ENCODE measurements at regions not wholly inside any gene's neighbourhood (a gene's known extent, or its start where the extent isn't known, plus 50 kb on each side); places are given as distances from the start of the nearest gene placed in this dataset.
"Not testable (repeated sequence)": the region's sequence is repeated elsewhere in the genome, so short reads cannot be mapped to it uniquely, and the experiment has no call there.

GRCh38 chr5:99445805-99446204, 517.0 kb upstream of the CHD1 start:
- no peak for DNase-seq (ENCODE audit: low read depth in 2 of 2)

- no peak for DNase-seq (ENCODE audit: low read depth in 2 of 2)
Measured at GRCh38 chr5:99441235-99441634, 512.4 kb upstream of the CHD1 start.

- DNase-seq (ENCODE audit: low read depth in 2 of 2), result no peak
Measured at GRCh38 chr5:99438619-99439018, 509.8 kb upstream of the CHD1 start.

- no peak for DNase-seq (ENCODE audit: low read depth in 2 of 2)
Measured at GRCh38 chr5:99437986-99438385, 509.2 kb upstream of the CHD1 start.

- not testable (repeated sequence) for DNase-seq (ENCODE audit: low read depth in 2 of 2)
Measured at GRCh38 chr5:99423396-99423795, 494.6 kb upstream of the CHD1 start.

GRCh38 chr5:99418640-99419039, 489.8 kb upstream of the CHD1 start:
- DNase-seq (ENCODE audit: low read depth in 2 of 2), result not testable (repeated sequence)

- DNase-seq (ENCODE audit: low read depth in 2 of 2), result not testable (repeated sequence)
Measured at GRCh38 chr5:99410386-99410785, 481.6 kb upstream of the CHD1 start.

GRCh38 chr5:99404764-99405302, 476.0 kb upstream of the CHD1 start:
- not testable (repeated sequence) for DNase-seq (ENCODE audit: low read depth in 2 of 2)

- not testable (repeated sequence) for DNase-seq (ENCODE audit: low read depth in 2 of 2)
Measured at GRCh38 chr5:99400571-99400970, 471.8 kb upstream of the CHD1 start.

- DNase-seq (ENCODE audit: low read depth in 2 of 2), result no peak
Measured at GRCh38 chr5:99398976-99399375, 470.2 kb upstream of the CHD1 start.

- no peak for DNase-seq (ENCODE audit: low read depth in 2 of 2)
Measured at GRCh38 chr5:99386406-99387077, 457.7 kb upstream of the CHD1 start.

GRCh38 chr5:99379187-99379586, 450.4 kb upstream of the CHD1 start:
- no peak for DNase-seq (ENCODE audit: low read depth in 2 of 2)

- DNase-seq (ENCODE audit: low read depth in 2 of 2), result no peak
Measured at GRCh38 chr5:99378443-99378842, 449.6 kb upstream of the CHD1 start.

- DNase-seq (ENCODE audit: low read depth in 2 of 2), result no peak
Measured at GRCh38 chr5:99369797-99370593, 441.2 kb upstream of the CHD1 start.

- DNase-seq (ENCODE audit: low read depth in 2 of 2), result no peak
Measured at GRCh38 chr5:99368726-99369125, 439.9 kb upstream of the CHD1 start.

- DNase-seq (ENCODE audit: low read depth in 2 of 2), result no peak
Measured at GRCh38 chr5:99355881-99356280, 427.1 kb upstream of the CHD1 start.

- no peak for DNase-seq (ENCODE audit: low read depth in 2 of 2)
Measured at GRCh38 chr5:99349787-99350186, 421.0 kb upstream of the CHD1 start.

GRCh38 chr5:99348597-99348996, 419.8 kb upstream of the CHD1 start:
- no peak for DNase-seq (ENCODE audit: low read depth in 2 of 2)

- DNase-seq (ENCODE audit: low read depth in 2 of 2), result not testable (repeated sequence)
Measured at GRCh38 chr5:99339758-99340157, 411.0 kb upstream of the CHD1 start.

- DNase-seq (ENCODE audit: low read depth in 2 of 2), result no peak
Measured at GRCh38 chr5:99334936-99335335, 406.1 kb upstream of the CHD1 start.

GRCh38 chr5:99331061-99331460, 402.3 kb upstream of the CHD1 start:
- DNase-seq (ENCODE audit: low read depth in 2 of 2), result no peak

GRCh38 chr5:99320436-99320835, 391.6 kb upstream of the CHD1 start:
- no peak for DNase-seq (ENCODE audit: low read depth in 2 of 2)

GRCh38 chr5:99317136-99317535, 388.3 kb upstream of the CHD1 start:
- no peak for DNase-seq (ENCODE audit: low read depth in 2 of 2)
